ENCODE measurements at regions not wholly inside any gene's neighbourhood (a gene's known extent, or its start where the extent isn't known, plus 50 kb on each side); places are given as distances from the start of the nearest gene placed in this dataset.

DNA sequence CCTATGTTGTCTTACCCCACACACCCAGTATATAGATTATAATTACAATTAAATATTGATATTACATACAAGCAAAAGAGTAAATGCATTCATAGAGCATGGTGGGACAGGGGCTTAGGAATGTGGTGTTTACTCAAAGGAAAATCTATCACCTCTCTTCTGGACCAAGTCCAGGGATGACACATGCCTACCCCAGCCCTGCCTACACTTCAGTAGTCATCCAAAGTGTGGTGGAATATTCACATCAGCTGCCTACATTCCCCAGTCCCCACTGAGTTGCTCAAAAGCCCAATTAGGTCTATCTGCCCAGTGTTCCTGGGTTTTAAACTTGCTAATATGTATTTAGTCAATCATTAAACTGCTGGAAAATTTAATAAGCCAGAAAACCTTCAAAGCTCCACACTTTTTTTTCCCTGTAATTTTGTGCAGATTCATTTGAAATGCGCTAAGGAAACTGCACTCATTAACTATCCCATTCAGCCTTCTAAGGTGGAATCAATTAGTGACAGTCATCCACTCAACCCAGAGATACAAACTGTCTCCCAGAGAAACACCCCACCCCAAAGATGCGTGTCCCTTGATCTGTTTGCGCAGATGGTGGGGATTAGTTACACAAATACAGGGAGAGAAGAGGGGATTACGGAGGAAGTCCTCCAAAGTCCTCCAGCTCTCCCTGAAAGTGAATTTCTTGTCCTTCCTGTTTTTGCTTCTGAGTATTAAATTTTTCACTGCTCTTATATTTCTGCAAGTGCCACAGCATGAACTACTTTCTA lies 91.7 kb upstream of the KDR start:
- H3K36me3 Mint-ChIP-seq (ENCODE audit: low read depth): no peaks in the 10 kb centered on the region
- no peaks in the 10 kb centered on the region for H3K4me1 Mint-ChIP-seq
- ChIA-PET CTCF (no interaction called here), POLR2A (no interaction called here)
- no peaks in the 10 kb centered on the region for H3K27me3 Mint-ChIP-seq
- no peak overlapping the region for H3K27ac Mint-ChIP-seq
- no peak overlapping the region for H3K4me3 Mint-ChIP-seq
- H3K9me3 Mint-ChIP-seq: no peaks in the 10 kb centered on the region
- DNase-seq: no peak

DNA sequence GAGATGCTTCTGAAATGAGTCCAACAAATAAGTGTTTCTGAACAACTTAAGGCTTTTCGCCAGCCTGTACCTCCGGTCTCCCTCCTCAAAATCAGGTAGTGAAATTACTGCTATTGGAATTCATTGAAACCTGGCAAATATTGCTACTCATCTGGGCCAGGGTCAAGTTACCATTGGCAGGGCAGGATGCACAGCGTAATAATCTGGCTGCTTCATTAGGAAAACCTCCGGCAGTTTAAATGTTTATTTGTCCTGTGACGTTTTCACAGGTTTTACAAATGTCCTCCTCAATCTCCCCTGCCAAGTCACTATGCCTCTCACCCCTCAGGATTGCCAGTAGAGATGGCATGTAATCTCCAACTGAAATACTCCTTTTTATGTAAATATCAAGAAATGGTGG lies 92.6 kb upstream of the KDR start:
- H3K4me1 Mint-ChIP-seq: no peaks in the 10 kb centered on the region
- H3K9me3 Mint-ChIP-seq: no peaks in the 10 kb centered on the region
- ChIA-PET POLR2A (no interaction called here), CTCF (no interaction called here)
- peaks cover 2% of the 10 kb centered on the region for H3K27me3 Mint-ChIP-seq
- no peak overlapping the region for H3K4me3 Mint-ChIP-seq
- H3K27ac Mint-ChIP-seq: no peak overlapping the region
- no peaks in the 10 kb centered on the region for H3K36me3 Mint-ChIP-seq (ENCODE audit: low read depth)
- no peak for DNase-seq

DNA sequence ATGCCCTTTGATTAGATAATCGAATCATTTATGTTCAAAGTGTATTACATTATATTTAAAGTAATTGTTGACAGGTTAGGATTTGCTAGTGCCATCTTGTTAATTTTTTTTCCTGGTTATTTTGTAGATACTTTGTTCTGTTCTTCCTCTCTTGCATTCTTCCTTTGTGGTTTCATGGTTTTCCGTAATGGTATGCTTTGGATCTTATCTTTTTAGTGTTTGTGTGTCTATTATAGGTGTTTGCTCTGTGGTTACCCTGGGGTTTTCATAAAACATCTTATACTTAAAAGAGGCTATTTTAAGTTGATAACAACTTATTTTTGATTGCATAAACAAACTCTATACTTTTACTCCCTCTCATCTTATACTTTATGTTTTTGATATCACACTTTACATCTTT lies 108.2 kb upstream of the SRD5A3 start:
- H3K4me1 Mint-ChIP-seq: peaks cover 12% of the 10 kb centered on the region

DNA sequence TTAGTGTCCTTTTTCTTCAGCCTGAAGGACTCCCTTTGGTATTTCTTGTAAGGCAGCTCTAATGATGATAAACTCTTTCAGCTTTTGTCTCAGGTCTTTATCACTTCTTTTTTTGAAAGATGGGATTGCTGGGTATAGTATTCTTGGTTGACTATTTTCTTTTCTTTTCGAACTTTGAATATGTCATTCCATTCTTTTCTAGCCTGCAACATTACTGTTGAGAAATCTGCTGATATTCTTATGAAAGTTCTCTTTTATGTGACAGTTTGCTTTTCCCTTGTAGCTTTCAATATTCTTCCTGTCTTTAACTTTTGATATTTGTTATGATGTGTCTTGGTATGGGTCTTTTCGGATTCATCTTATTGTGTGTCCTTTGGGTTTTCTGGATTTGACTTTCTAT lies 107.6 kb upstream of the SRD5A3 start:
- no peak overlapping the region for H3K4me3 Mint-ChIP-seq
- H3K9me3 Mint-ChIP-seq: peaks cover 15% of the 10 kb centered on the region

More for the DNA sequence above, 108.2 kb upstream of the SRD5A3 start:
- no peak overlapping the region for H3K27ac Mint-ChIP-seq
- H3K27me3 Mint-ChIP-seq: peaks cover 8% of the 10 kb centered on the region
- peaks cover 15% of the 10 kb centered on the region for H3K9me3 Mint-ChIP-seq
- ChIA-PET POLR2A (no interaction called here), CTCF (no interaction called here)
- DNase-seq: no peak
- no peaks in the 10 kb centered on the region for H3K36me3 Mint-ChIP-seq (ENCODE audit: low read depth)
- H3K4me3 Mint-ChIP-seq: no peak overlapping the region

DNA sequence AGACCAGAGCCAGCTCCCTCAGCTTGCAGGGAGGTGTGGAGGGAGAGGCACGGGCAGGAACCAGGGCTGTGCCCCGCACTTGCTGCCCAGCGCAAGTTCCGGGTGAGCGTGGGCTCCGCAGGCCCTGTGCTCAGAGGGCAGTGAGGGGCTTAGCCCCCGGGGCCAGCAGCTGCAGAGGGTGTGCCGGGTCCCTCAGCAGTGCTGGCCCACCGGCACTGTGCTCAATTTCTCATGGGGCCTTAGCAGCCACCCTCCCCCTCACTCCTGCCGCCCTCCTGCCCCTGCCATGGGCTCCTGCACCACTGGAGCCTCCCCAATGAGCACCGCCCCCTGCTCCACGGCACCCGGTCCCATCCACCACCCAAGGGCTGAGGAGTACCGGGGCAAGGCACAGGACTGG lies 104.6 kb upstream of the SRD5A3 start:
- peaks cover 8% of the 10 kb centered on the region for H3K27me3 Mint-ChIP-seq
- CTCF ChIA-PET: no interaction called here
- H3K4me1 Mint-ChIP-seq: peaks cover 12% of the 10 kb centered on the region
- POLR2A ChIA-PET: no interaction called here
- no peak for DNase-seq
- no peak overlapping the region for H3K4me3 Mint-ChIP-seq
- peaks cover 11% of the 10 kb centered on the region for H3K9me3 Mint-ChIP-seq
- H3K36me3 Mint-ChIP-seq (ENCODE audit: low read depth): no peaks in the 10 kb centered on the region
- H3K27ac Mint-ChIP-seq: no peak overlapping the region

More for the DNA sequence above, 107.6 kb upstream of the SRD5A3 start:
- no peak overlapping the region for H3K27ac Mint-ChIP-seq
- H3K27me3 Mint-ChIP-seq: peaks cover 8% of the 10 kb centered on the region
- no peak for DNase-seq
- peaks cover 12% of the 10 kb centered on the region for H3K4me1 Mint-ChIP-seq
- ChIA-PET CTCF (no interaction called here), POLR2A (no interaction called here)
- H3K36me3 Mint-ChIP-seq (ENCODE audit: low read depth): no peaks in the 10 kb centered on the region

DNA sequence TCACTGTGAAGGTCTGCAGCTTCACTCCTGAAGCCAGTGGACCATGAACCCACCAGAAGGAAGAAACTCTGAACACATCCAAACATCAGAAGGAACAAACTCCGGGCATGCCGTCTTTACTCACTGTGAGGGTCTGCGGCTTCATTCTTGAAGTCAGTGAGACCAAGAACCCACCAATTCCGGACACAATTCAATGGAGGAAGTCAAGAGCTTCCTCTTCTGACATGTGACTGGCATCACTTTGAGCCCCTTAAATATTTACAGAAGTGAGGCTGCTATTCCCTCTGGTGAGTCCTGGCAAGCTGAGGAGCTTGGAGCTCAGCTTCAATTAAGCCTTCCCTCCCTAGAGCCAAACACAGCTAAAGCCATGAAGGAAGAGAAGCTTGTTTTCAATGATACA lies 103.5 kb upstream of the SRD5A3 start:
- Mint-ChIP-seq H3K27ac (no peak overlapping the region), H3K36me3 (ENCODE audit: low read depth) (no peaks in the 10 kb centered on the region), H3K27me3 (peaks cover 8% of the 10 kb centered on the region), H3K9me3 (peaks cover 11% of the 10 kb centered on the region), H3K4me1 (peaks cover 12% of the 10 kb centered on the region), H3K4me3 (no peak overlapping the region)
- CTCF ChIA-PET: no interaction called here
- POLR2A ChIA-PET: no interaction called here
- DNase-seq: no peak

DNA sequence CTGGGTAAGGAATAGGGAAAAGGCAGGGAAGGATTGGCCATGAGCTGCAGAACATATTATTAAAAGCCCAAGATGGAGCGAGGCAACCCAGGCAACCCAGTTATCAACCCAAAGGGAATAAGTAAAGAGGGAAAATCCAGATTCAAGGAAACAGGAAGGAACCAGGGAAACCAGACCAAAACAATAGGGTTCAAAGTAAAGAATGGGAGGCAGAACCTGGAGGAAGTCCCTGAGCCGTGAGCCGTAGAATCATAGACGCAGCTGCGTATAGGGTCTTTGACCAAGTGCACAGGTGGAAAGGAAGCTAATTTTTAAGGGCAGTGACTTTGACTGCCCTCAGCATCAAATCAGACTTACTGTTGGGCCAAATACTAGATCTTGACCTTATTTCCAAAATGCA lies 98.5 kb upstream of the SRD5A3 start:
- no peak for DNase-seq
- H3K36me3 Mint-ChIP-seq (ENCODE audit: low read depth): no peaks in the 10 kb centered on the region
- H3K4me3 Mint-ChIP-seq: no peak overlapping the region
- ChIA-PET CTCF (no interaction called here), POLR2A (no interaction called here)
- no peaks in the 10 kb centered on the region for H3K4me1 Mint-ChIP-seq
- H3K9me3 Mint-ChIP-seq: no peaks in the 10 kb centered on the region
- H3K27me3 Mint-ChIP-seq: no peaks in the 10 kb centered on the region
- H3K27ac Mint-ChIP-seq: no peak overlapping the region

DNA sequence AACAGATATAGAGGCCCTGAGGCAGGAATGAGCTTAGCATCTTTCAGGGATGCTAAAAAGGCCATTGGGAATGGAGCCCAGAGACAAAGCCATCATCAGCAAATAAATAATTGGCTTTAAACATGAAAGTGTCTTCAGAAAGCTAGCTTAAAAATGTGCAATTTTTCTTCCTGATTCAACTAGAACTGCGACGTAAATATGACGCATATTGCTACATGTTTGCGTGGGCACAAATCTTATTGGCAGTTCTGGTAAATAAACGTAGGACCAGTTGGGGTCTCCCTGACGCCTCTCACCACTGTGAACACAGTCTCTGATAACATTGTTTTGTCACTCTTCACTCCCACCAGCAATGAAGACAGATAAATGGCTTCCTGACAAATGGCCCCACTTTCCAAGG lies 97.3 kb upstream of the SRD5A3 start:
- H3K4me3 Mint-ChIP-seq: no peak overlapping the region
- H3K9me3 Mint-ChIP-seq: no peaks in the 10 kb centered on the region
- CTCF ChIA-PET: no interaction called here

DNA sequence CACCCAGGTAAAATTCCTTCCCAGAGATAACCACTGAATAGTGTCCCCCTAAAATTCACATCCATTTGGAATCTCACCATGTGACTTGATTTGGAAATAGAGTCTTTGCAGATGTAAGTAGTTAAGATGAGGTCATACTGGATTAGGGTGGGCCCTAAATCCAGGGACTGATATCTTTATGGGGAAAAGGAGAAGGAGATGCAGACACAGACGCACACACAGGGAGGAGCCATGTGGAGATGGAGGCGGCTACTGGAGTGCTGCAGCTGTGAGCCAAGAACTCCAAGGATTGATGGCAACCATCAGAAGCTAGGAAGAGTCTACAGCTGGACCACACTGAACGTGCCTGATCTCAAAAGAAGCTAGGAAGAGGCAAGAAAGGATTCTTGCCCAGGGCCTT lies 96.6 kb upstream of the SRD5A3 start:
- peaks cover 2% of the 10 kb centered on the region for H3K27me3 Mint-ChIP-seq
- no peaks in the 10 kb centered on the region for H3K9me3 Mint-ChIP-seq
- ChIA-PET CTCF (no interaction called here), POLR2A (no interaction called here)
- H3K4me1 Mint-ChIP-seq: no peaks in the 10 kb centered on the region
- H3K27ac Mint-ChIP-seq: no peak overlapping the region
- H3K36me3 Mint-ChIP-seq (ENCODE audit: low read depth): no peaks in the 10 kb centered on the region
- DNase-seq: no peak
- no peak overlapping the region for H3K4me3 Mint-ChIP-seq

More for the DNA sequence above, 97.3 kb upstream of the SRD5A3 start:
- no peak for DNase-seq
- Mint-ChIP-seq H3K4me1 (no peaks in the 10 kb centered on the region), H3K27ac (no peak overlapping the region), H3K27me3 (peaks cover 2% of the 10 kb centered on the region), H3K36me3 (ENCODE audit: low read depth) (no peaks in the 10 kb centered on the region)
- POLR2A ChIA-PET: no interaction called here

DNA sequence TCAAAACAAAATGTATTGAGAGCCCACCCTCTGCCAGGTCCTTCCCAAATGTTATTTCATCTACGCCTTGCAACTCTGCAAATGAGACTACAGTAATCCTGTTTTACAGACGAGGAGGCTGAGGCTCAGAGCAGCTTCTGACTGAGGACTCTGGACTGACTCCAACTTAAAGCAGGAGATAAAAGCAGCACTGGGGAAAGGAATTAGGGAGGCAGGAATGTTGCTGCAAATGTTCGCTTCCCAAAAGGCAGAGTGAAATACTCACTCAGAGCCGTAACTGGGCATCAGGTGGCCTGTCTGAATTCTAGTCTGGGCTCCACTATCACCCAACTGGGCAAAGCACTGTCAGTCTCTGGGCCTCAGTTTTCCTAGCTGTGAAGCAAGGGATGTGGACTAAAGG lies 94.7 kb upstream of the SRD5A3 start:
- Mint-ChIP-seq H3K36me3 (ENCODE audit: low read depth) (no peaks in the 10 kb centered on the region), H3K4me1 (no peaks in the 10 kb centered on the region), H3K27me3 (peaks cover 4% of the 10 kb centered on the region), H3K4me3 (no peak overlapping the region), H3K9me3 (no peaks in the 10 kb centered on the region), H3K27ac (no peak overlapping the region)
- POLR2A ChIA-PET: no interaction called here
- CTCF ChIA-PET: no interaction called here
- DNase-seq: no peak

DNA sequence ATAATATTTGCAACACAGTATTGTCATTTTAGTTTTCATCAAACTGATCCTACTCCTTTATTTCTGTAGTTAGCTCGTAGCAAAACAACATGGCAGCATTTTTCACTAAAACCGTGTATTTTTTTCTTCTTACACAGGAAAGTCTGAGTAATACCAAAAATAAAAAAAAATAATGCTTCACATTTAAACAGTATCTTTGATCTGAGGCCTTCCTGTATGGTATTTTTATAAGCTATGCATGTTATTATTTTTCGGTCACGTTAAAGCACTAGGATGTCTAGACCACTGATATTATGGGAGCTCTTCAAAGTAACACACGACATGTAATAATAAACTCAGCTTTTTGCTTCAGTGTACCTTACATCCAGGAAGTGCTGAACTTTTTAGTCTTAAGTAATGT lies 94.1 kb upstream of the SRD5A3 start:
- ChIA-PET CTCF (no interaction called here), POLR2A (no interaction called here)
- H3K4me3 Mint-ChIP-seq: no peak overlapping the region
- H3K36me3 Mint-ChIP-seq (ENCODE audit: low read depth): no peaks in the 10 kb centered on the region
- H3K27ac Mint-ChIP-seq: no peak overlapping the region
- no peaks in the 10 kb centered on the region for H3K4me1 Mint-ChIP-seq
- no peaks in the 10 kb centered on the region for H3K9me3 Mint-ChIP-seq
- DNase-seq: no peak
- peaks cover 4% of the 10 kb centered on the region for H3K27me3 Mint-ChIP-seq

DNA sequence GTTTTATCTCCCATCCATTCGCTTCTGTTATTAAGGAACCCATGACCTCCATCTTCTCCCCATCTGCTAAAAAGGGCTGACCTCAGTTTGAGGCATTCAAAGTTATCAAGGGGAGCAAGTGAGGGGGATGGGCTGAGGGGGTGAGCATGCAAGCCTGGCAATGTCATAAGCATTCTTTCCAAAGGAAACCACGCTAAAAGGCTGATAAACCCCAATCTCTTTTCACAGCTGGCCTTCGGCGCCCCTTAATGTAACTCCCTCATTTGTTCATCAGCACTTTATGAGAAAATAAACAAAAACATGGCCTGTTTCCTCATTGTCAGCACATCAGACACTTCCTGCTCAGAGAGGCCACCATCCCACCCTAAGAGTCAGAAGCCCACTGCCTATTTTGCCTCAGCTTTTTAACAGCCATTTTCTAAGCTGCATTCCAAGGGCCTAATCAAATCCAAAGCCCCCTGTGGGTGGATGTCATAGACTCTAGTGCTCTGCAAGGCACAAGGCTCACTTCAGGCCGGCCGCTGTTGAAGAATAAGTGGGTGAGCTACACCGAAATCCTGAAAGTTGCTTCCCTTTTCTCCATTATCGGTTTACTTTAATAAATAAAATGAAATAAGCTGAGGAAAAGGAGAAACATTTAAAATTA lies 92.0 kb upstream of the SRD5A3 start:
- no peaks in the 10 kb centered on the region for H3K36me3 Mint-ChIP-seq (ENCODE audit: low read depth)
- ChIA-PET CTCF (interaction anchor here (0.5 kb wide), 1 partner anchor 870 kb away, joined by 3 read pairs; no protein-coding TSS in a partner anchor), POLR2A (no interaction called here)
- no peaks in the 10 kb centered on the region for H3K4me1 Mint-ChIP-seq
- no peak for DNase-seq
- H3K27ac Mint-ChIP-seq: no peak overlapping the region
- H3K27me3 Mint-ChIP-seq: peaks cover 7% of the 10 kb centered on the region
- no peaks in the 10 kb centered on the region for H3K9me3 Mint-ChIP-seq
- H3K4me3 Mint-ChIP-seq: no peak overlapping the region

DNA sequence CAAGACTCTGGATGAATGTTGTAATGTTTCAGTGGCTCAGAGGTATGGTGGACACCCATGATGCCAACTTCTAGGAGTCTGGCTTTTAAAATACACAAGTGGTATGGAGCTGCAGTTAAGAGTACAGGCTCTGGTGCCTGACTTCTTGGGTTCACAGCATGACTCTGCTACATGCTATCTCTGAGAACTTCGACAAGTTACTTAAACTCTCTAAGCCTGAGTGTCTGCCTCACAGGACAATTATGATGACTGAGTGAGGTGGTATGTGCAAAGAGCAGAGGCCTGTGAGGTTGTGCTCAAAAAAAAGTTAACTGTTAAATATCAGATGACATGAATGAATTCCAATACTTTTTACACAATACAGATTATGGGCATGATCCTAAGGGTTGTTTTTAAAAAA lies 90.9 kb upstream of the SRD5A3 start:
- no peak for DNase-seq
- Mint-ChIP-seq H3K36me3 (ENCODE audit: low read depth) (no peaks in the 10 kb centered on the region), H3K27me3 (peaks cover 10% of the 10 kb centered on the region), H3K4me3 (no peak overlapping the region), H3K4me1 (no peaks in the 10 kb centered on the region), H3K9me3 (no peaks in the 10 kb centered on the region), H3K27ac (no peak overlapping the region)
- CTCF ChIA-PET: no interaction called here
- POLR2A ChIA-PET: no interaction called here

DNA sequence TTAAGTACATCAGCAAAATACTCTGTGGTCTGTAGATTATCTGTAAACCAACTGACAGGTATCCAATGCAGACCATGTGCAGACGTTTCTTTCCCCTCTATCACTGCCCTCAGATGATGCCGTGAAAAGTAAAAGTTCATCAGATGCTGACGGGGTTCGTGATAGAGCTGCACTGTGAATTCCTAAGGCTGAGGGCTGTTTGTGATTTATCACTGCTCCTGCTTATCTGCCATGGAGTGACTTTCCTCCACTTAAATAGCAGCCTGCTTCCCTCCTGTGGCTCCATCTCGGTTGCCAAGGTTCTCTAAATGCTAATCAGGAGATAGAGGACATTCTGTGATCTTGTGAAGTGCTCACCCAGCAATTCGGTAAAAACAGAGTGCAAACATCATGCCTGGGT lies 89.3 kb upstream of the SRD5A3 start:
- no peaks in the 10 kb centered on the region for H3K36me3 Mint-ChIP-seq (ENCODE audit: low read depth)
- H3K27ac Mint-ChIP-seq: no peak overlapping the region
- no peak overlapping the region for H3K4me3 Mint-ChIP-seq
- DNase-seq: no peak
- H3K27me3 Mint-ChIP-seq: peaks cover 10% of the 10 kb centered on the region
- no peaks in the 10 kb centered on the region for H3K9me3 Mint-ChIP-seq
- CTCF ChIA-PET: no interaction called here
- no peaks in the 10 kb centered on the region for H3K4me1 Mint-ChIP-seq
- POLR2A ChIA-PET: no interaction called here
